K562 (cell line): ENCODE measurements at regions not wholly inside any gene's neighbourhood (a gene's known extent, or its start where the extent isn't known, plus 50 kb on each side); places are given as distances from the start of the nearest gene placed in this dataset.

Source experiments
- GABPB2 ChIP-seq: fragments of 250-450 bp; sonication (Bioruptor Pico); conservative IDR thresholded peaks from 2 replicates; pipeline ENCODE4 v1.5.1; 2021; ENCODE audit warnings: mild to moderate bottlenecking
- HDAC1 ChIP-seq, 2 experiments: fragments of 450-650 bp; IDR thresholded peaks; 2 replicates each; pipeline ENCODE4 v1.6.1; 2016 to 2017; ENCODE audit warnings: inconsistent platforms in 1 of 2, mild to moderate bottlenecking in 1 of 2, moderate library complexity in 1 of 2
- TF ChIP-seq, protein P1 (sequence below), 2 experiments: fragments of 450-650 bp; formaldehyde crosslinking in 1 of 2; IDR thresholded peaks; 2 replicates each; pipeline versions ENCODE4 v1.4.0 to v1.6.1; 2014 to 2020; ENCODE audit warnings: mild to moderate bottlenecking in 2 of 2, borderline replicate concordance in 1 of 2, low read depth in 1 of 2

DNA sequence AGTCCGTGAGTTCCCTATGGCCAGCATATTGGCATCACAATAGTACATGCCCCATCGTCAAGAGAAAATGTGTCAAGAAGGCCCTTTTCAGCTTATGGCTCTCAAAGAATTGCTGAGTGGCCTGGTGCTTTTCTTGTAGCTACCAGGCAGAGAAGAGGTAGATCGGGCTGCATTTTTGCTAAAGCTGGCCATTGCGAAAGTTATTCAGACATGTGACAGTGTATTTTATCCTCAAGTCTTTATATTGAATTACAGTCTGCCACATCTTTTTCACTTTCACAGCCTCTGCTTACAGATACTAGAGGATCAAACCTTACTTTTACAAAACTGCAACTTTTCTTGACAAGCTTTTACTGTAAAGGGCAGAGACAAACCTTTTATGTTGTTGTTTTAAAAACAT, 261.5 kb upstream of the IGFBP7 start:
- TF ChIP-seq, protein P1, sequence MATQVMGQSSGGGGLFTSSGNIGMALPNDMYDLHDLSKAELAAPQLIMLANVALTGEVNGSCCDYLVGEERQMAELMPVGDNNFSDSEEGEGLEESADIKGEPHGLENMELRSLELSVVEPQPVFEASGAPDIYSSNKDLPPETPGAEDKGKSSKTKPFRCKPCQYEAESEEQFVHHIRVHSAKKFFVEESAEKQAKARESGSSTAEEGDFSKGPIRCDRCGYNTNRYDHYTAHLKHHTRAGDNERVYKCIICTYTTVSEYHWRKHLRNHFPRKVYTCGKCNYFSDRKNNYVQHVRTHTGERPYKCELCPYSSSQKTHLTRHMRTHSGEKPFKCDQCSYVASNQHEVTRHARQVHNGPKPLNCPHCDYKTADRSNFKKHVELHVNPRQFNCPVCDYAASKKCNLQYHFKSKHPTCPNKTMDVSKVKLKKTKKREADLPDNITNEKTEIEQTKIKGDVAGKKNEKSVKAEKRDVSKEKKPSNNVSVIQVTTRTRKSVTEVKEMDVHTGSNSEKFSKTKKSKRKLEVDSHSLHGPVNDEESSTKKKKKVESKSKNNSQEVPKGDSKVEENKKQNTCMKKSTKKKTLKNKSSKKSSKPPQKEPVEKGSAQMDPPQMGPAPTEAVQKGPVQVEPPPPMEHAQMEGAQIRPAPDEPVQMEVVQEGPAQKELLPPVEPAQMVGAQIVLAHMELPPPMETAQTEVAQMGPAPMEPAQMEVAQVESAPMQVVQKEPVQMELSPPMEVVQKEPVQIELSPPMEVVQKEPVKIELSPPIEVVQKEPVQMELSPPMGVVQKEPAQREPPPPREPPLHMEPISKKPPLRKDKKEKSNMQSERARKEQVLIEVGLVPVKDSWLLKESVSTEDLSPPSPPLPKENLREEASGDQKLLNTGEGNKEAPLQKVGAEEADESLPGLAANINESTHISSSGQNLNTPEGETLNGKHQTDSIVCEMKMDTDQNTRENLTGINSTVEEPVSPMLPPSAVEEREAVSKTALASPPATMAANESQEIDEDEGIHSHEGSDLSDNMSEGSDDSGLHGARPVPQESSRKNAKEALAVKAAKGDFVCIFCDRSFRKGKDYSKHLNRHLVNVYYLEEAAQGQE (IDR thresholded peaks at IDR 0.05; ENCODE audit: borderline replicate concordance): no peak
- TF ChIP-seq, protein P1 (CRISPR knock-in tag; IDR thresholded peaks at IDR 0.05; ENCODE audit: low read depth): no peak
- no peak for TF ChIP-seq HDAC1 (IDR thresholded peaks at IDR 0.05)
- no peak for TF ChIP-seq GABPB2 (CRISPR knock-in tag)
